SK-N-SH (cell line): ENCODE measurements at regions not wholly inside any gene's neighbourhood (a gene's known extent, or its start where the extent isn't known, plus 50 kb on each side); places are given as distances from the start of the nearest gene placed in this dataset.

Source experiments
- CTCF ChIP-seq: fragments of 200-600 bp; sonication (generic); IDR thresholded peaks from 2 replicates; pipeline ENCODE4 v1.6.1; 2017; ENCODE audit warnings: antibody characterized with exemption, mild to moderate bottlenecking, moderate library complexity
- JUND ChIP-seq: IDR thresholded peaks from 2 replicates; pipeline ENCODE4 v1.4.0; 2012
- POLR2AphosphoS5 ChIP-seq: IDR thresholded peaks from 2 replicates; pipeline ENCODE4 v1.6.1; 2012; ENCODE audit warnings: low read depth, low read length
- RCOR1 ChIP-seq: fragments of 150-350 bp; IDR thresholded peaks from 2 replicates; pipeline ENCODE4 v1.6.1; 2017; ENCODE audit warnings: antibody characterized with exemption, low read length
- REST ChIP-seq: IDR thresholded peaks from 2 replicates; pipeline ENCODE4 v1.6.1; 2012; ENCODE audit warnings: mild to moderate bottlenecking, low read depth, low read length, moderate library complexity
- RFX5 ChIP-seq: IDR thresholded peaks from 2 replicates; pipeline ENCODE4 v1.6.1; 2012; ENCODE audit warnings: mild to moderate bottlenecking, improper control_type of control experiment, low read length
- SIN3A ChIP-seq: IDR thresholded peaks from 2 replicates; pipeline ENCODE4 v1.6.1; 2012; ENCODE audit warnings: low read depth, mild to moderate bottlenecking, low read length, moderate library complexity, borderline replicate concordance
- TAF1 ChIP-seq: IDR thresholded peaks from 2 replicates; pipeline ENCODE4 v1.6.1; 2012; ENCODE audit warnings: low read depth, mild to moderate bottlenecking, low read length, moderate library complexity, borderline replicate concordance

GRCh38 chr5:113823696-113824095, 310.2 kb downstream of the YTHDC2 start:
- TF ChIP-seq RFX5, result no peak
- no peak for TF ChIP-seq JUND
- no peak for TF ChIP-seq REST
- TF ChIP-seq CTCF, result no peak
- no peak for TF ChIP-seq TAF1
- no peak for TF ChIP-seq RCOR1
- TF ChIP-seq SIN3A, result no peak
- no peak for TF ChIP-seq POLR2AphosphoS5
